ENCODE measurements at regions not wholly inside any gene's neighbourhood (a gene's known extent, or its start where the extent isn't known, plus 50 kb on each side); places are given as distances from the start of the nearest gene placed in this dataset.

DNA sequence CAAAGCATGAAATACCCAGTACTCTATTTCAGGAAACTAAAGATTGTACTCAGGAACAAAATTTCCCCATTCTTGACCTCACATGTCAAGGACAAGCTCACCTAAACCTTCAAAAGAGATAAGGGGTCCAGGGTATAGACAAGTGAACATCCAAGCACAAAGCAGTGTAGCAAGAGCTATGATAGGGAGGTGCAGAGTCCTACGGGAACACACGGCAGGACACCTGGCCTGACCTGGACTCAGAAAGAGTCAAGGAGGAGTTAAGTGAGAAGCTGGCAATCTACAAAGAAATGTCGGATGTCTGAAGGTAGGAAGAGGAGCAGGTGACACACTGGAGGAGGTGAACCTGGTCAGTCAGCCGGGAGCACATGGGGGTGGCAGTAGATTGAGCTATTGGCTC is 67.1 kb upstream of the LDLRAD3 start:
- Mint-ChIP-seq H3K27ac (ENCODE audit: unreplicated experiment) (no peak overlapping the region), H3K9me3 (ENCODE audit: low read depth, unreplicated experiment) (no peaks in the 10 kb centered on the region), H3K27me3 (ENCODE audit: unreplicated experiment) (peaks cover 36% of the 10 kb centered on the region), H3K4me3 (ENCODE audit: low read depth, unreplicated experiment) (no peak overlapping the region), H3K4me1 (ENCODE audit: low read depth, unreplicated experiment) (no peaks in the 10 kb centered on the region), H3K36me3 (ENCODE audit: insufficient read depth, unreplicated experiment) (no peaks in the 10 kb centered on the region)
- TF ChIP-seq, protein P1, sequence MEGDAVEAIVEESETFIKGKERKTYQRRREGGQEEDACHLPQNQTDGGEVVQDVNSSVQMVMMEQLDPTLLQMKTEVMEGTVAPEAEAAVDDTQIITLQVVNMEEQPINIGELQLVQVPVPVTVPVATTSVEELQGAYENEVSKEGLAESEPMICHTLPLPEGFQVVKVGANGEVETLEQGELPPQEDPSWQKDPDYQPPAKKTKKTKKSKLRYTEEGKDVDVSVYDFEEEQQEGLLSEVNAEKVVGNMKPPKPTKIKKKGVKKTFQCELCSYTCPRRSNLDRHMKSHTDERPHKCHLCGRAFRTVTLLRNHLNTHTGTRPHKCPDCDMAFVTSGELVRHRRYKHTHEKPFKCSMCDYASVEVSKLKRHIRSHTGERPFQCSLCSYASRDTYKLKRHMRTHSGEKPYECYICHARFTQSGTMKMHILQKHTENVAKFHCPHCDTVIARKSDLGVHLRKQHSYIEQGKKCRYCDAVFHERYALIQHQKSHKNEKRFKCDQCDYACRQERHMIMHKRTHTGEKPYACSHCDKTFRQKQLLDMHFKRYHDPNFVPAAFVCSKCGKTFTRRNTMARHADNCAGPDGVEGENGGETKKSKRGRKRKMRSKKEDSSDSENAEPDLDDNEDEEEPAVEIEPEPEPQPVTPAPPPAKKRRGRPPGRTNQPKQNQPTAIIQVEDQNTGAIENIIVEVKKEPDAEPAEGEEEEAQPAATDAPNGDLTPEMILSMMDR (IDR thresholded peaks at IDR 0.05; ENCODE audit: unreplicated experiment) = no peak
- intact Hi-C loops (cut with micrococcal nuclease; ENCODE audit: unreplicated experiment) = no loop called here
- BruUV-seq (replicated peaks) = no TSS peak
- DNase-seq = no peak
- CTCF ChIA-PET = no interaction called here

DNA sequence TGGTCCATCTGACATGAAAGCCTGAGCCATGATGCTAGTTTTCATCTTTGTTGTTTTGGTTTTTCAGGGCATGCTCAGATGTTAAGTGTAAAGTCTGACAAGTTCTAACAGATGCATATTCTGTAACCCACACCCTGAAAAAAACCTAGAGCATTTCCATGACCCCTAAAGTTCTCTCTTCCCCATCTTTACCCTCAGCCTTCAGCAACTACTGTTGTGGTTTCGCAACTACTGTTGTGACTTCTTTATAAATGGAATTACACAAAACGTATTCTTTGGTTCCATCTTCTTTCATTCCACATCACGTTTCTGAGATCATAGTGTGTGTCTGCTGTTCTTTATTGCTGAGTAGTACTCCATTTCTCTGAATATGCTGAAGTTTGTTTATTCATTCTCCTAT is 65.1 kb upstream of the LDLRAD3 start:
- Mint-ChIP-seq H3K27me3 (ENCODE audit: unreplicated experiment) (peaks cover 36% of the 10 kb centered on the region), H3K4me1 (ENCODE audit: low read depth, unreplicated experiment) (no peaks in the 10 kb centered on the region), H3K27ac (ENCODE audit: unreplicated experiment) (no peak overlapping the region), H3K4me3 (ENCODE audit: low read depth, unreplicated experiment) (no peak overlapping the region), H3K36me3 (ENCODE audit: insufficient read depth, unreplicated experiment) (no peaks in the 10 kb centered on the region), H3K9me3 (ENCODE audit: low read depth, unreplicated experiment) (no peaks in the 10 kb centered on the region)
- CTCF ChIA-PET = no interaction called here
- no peak for DNase-seq
- BruUV-seq (replicated peaks) = no TSS peak
- TF ChIP-seq, protein P1 (IDR thresholded peaks at IDR 0.05; ENCODE audit: unreplicated experiment) = no peak
- intact Hi-C loops (cut with micrococcal nuclease; ENCODE audit: unreplicated experiment) = no loop called here

DNA sequence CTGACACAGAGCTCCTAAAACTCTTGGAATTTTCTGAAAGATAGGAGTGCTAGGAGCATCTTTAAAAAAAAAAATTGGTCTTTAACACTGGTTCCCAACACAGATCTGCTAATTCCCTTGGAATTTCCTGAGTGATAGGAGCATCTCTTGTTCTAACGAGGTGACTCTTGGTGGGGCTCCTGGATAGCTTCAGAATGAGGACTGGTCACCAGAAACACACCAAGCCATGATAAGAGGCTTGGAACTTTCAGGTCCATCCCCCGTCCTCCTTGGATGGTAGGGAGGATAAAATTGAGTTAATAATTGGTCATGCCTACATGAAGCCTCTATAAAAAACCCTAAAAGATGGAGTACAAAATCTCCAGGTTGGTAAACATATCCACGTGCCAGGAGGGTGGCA is 64.5 kb upstream of the LDLRAD3 start:
- intact Hi-C loops (cut with micrococcal nuclease; ENCODE audit: unreplicated experiment) = no loop called here
- TF ChIP-seq, protein P1 (IDR thresholded peaks at IDR 0.05; ENCODE audit: unreplicated experiment) = no peak
- H3K36me3 Mint-ChIP-seq (ENCODE audit: insufficient read depth, unreplicated experiment) = no peaks in the 10 kb centered on the region
- no peak overlapping the region for H3K27ac Mint-ChIP-seq (ENCODE audit: unreplicated experiment)
- no peaks in the 10 kb centered on the region for H3K9me3 Mint-ChIP-seq (ENCODE audit: low read depth, unreplicated experiment)
- no peaks in the 10 kb centered on the region for H3K4me1 Mint-ChIP-seq (ENCODE audit: low read depth, unreplicated experiment)
- H3K4me3 Mint-ChIP-seq (ENCODE audit: low read depth, unreplicated experiment) = no peak overlapping the region
- no TSS peak for BruUV-seq (replicated peaks)
- peaks cover 36% of the 10 kb centered on the region for H3K27me3 Mint-ChIP-seq (ENCODE audit: unreplicated experiment)
- CTCF ChIA-PET = no interaction called here
- DNase-seq = no peak

DNA sequence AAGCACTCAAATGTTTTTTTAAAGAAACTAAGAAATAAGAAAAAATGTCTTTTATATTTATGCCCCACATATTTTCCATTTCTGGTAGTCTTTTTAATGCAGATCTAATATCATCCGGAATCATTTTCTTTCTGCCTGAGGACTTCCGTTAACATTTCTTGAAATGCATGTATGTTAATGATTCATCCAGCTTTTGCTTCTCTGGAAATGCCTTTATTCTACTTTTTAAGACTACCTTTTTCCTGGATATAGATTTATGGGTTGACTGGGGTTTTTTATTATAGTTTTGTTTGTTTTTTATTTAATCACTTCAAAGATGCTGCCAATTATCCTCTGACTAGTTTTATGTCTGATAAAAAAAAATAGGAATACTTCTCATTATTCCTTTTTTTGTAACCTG is 57.1 kb upstream of the LDLRAD3 start:
- TF ChIP-seq, protein P1 (IDR thresholded peaks at IDR 0.05; ENCODE audit: unreplicated experiment) = no peak
- H3K27me3 Mint-ChIP-seq (ENCODE audit: unreplicated experiment) = no peaks in the 10 kb centered on the region
- H3K4me1 Mint-ChIP-seq (ENCODE audit: low read depth, unreplicated experiment) = no peaks in the 10 kb centered on the region
- H3K9me3 Mint-ChIP-seq (ENCODE audit: low read depth, unreplicated experiment) = no peaks in the 10 kb centered on the region
- no peak for DNase-seq
- no peak overlapping the region for H3K27ac Mint-ChIP-seq (ENCODE audit: unreplicated experiment)
- CTCF ChIA-PET = no interaction called here
- BruUV-seq (replicated peaks) = no TSS peak
- intact Hi-C loops (cut with micrococcal nuclease; ENCODE audit: unreplicated experiment) = no loop called here
- H3K36me3 Mint-ChIP-seq (ENCODE audit: insufficient read depth, unreplicated experiment) = no peaks in the 10 kb centered on the region
- no peak overlapping the region for H3K4me3 Mint-ChIP-seq (ENCODE audit: low read depth, unreplicated experiment)

DNA sequence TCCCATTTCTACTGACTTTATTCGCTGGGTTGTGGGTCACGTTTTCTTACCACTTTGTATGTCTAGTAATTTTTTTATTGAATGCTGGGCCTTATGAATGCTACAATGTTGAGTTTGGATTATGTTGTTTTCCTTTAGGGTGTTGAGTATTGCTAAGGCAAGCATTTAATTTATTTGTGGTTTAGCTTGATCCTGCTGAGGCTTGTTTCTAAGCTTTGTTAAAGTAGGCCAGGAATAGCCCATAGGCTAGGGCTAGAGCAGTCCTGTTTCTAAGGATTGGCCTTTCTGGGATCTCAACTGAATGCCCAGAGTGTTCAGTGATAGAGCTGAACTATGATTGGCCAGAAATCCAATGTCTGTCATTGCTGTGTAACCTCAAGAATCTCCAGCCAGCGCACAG is 56.1 kb upstream of the LDLRAD3 start:
- Mint-ChIP-seq H3K36me3 (ENCODE audit: insufficient read depth, unreplicated experiment) (no peaks in the 10 kb centered on the region), H3K4me1 (ENCODE audit: low read depth, unreplicated experiment) (no peaks in the 10 kb centered on the region), H3K27ac (ENCODE audit: unreplicated experiment) (no peak overlapping the region), H3K27me3 (ENCODE audit: unreplicated experiment) (no peaks in the 10 kb centered on the region), H3K4me3 (ENCODE audit: low read depth, unreplicated experiment) (no peak overlapping the region), H3K9me3 (ENCODE audit: low read depth, unreplicated experiment) (no peaks in the 10 kb centered on the region)
- intact Hi-C loops (cut with micrococcal nuclease; ENCODE audit: unreplicated experiment) = no loop called here
- CTCF ChIA-PET = no interaction called here
- TF ChIP-seq, protein P1 (IDR thresholded peaks at IDR 0.05; ENCODE audit: unreplicated experiment) = no peak
- DNase-seq = no peak
- BruUV-seq (replicated peaks) = no TSS peak

Measured in Calu3 (cell line).